ENCODE measurements at regions not wholly inside any gene's neighbourhood (a gene's known extent, or its start where the extent isn't known, plus 50 kb on each side); places are given as distances from the start of the nearest gene placed in this dataset.
A peak's percentile ranks its signal among the peaks of the same experiment; 100 is the strongest.

DNA sequence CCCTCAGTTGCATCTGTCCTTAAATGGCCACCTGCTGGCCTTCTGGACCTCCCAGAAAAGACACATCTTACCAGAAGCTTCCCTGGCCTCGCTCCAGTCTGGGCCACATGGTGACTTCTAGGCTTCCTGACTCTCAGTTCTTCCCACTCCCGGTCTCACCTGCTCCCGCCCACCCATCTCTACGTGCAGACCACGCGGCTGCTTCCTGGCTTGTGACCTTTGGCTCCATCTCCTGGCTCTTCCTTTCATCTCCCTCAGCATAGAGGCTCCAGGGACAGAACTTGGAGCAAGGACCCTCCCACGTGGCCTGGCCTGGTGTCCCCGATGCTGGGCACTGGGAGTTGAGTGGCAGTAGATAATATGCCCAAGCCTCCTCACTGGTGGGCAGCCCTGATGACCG is 124.9 kb upstream of the IRF2BP2 start (continued):
- TF ChIP-seq ZNF709 (CRISPR knock-in tag; IDR thresholded peaks at IDR 0.05), result peak; percentile 98
- peak; percentile 89; the same call in 1 of the 2 replicates for TF ChIP-seq ZNF138 (CRISPR knock-in tag; IDR thresholded peaks at IDR 0.05; ENCODE audit: low read depth)
- 0 out of 2 replicates have a peak, but pooled peaks have one; percentile 51 for TF ChIP-seq ZNF569 (CRISPR knock-in tag; IDR thresholded peaks at IDR 0.05; ENCODE audit: borderline replicate concordance)
- 0 out of 2 replicates have a peak, but pooled peaks have one; percentile 82 for TF ChIP-seq KLF9 (CRISPR knock-in tag; IDR thresholded peaks at IDR 0.05; ENCODE audit: low read depth)
- TF ChIP-seq FOXA3 (CRISPR knock-in tag; IDR thresholded peaks at IDR 0.05), result peak; percentile 50
- peak; percentile 72; the same call in 1 of the 2 replicates for TF ChIP-seq CBFB (CRISPR knock-in tag; IDR thresholded peaks at IDR 0.05)
- peak; percentile 77; the same call in 1 of the 2 replicates for TF ChIP-seq ZNF253 (CRISPR knock-in tag; IDR thresholded peaks at IDR 0.05; ENCODE audit: borderline replicate concordance)
- no peak for TF ChIP-seq ZNF326 (CRISPR knock-in tag; IDR thresholded peaks at IDR 0.05; ENCODE audit: borderline replicate concordance)
- TF ChIP-seq SSRP1 (CRISPR knock-in tag; IDR thresholded peaks at IDR 0.05), result 0 out of 2 replicates have a peak, but pooled peaks have one; percentile 51
- TF ChIP-seq, protein P1, sequence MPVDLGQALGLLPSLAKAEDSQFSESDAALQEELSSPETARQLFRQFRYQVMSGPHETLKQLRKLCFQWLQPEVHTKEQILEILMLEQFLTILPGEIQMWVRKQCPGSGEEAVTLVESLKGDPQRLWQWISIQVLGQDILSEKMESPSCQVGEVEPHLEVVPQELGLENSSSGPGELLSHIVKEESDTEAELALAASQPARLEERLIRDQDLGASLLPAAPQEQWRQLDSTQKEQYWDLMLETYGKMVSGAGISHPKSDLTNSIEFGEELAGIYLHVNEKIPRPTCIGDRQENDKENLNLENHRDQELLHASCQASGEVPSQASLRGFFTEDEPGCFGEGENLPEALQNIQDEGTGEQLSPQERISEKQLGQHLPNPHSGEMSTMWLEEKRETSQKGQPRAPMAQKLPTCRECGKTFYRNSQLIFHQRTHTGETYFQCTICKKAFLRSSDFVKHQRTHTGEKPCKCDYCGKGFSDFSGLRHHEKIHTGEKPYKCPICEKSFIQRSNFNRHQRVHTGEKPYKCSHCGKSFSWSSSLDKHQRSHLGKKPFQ (CRISPR knock-in tag; IDR thresholded peaks at IDR 0.05; ENCODE audit: insufficient replicate concordance), result peak; percentile 96
- TF ChIP-seq, protein P2, sequence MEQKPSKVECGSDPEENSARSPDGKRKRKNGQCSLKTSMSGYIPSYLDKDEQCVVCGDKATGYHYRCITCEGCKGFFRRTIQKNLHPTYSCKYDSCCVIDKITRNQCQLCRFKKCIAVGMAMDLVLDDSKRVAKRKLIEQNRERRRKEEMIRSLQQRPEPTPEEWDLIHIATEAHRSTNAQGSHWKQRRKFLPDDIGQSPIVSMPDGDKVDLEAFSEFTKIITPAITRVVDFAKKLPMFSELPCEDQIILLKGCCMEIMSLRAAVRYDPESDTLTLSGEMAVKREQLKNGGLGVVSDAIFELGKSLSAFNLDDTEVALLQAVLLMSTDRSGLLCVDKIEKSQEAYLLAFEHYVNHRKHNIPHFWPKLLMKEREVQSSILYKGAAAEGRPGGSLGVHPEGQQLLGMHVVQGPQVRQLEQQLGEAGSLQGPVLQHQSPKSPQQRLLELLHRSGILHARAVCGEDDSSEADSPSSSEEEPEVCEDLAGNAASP (CRISPR knock-in tag; IDR thresholded peaks at IDR 0.05; ENCODE audit: borderline replicate concordance), result 0 out of 2 replicates have a peak, but pooled peaks have one; percentile 52
- TF ChIP-seq ZBTB38 (CRISPR knock-in tag; IDR thresholded peaks at IDR 0.05), result peak; percentile 98
- TF ChIP-seq, protein P3, sequence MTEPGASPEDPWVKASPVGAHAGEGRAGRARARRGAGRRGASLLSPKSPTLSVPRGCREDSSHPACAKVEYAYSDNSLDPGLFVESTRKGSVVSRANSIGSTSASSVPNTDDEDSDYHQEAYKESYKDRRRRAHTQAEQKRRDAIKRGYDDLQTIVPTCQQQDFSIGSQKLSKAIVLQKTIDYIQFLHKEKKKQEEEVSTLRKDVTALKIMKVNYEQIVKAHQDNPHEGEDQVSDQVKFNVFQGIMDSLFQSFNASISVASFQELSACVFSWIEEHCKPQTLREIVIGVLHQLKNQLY (CRISPR knock-in tag; IDR thresholded peaks at IDR 0.05), result peak; percentile 78; the same call in 1 of the 2 replicates
- peak; percentile 79 for TF ChIP-seq NR2C2 (CRISPR knock-in tag; IDR thresholded peaks at IDR 0.05; ENCODE audit: borderline replicate concordance)
- no peak for TF ChIP-seq CBX2 (IDR thresholded peaks at IDR 0.05; ENCODE audit: low read depth, low read length)
- no peak for TF ChIP-seq CBX2 (CRISPR knock-in tag; IDR thresholded peaks at IDR 0.05; ENCODE audit: low read depth)
- peak; percentile 31 to 49; a peak in 1 of 4 replicates for TF ChIP-seq NR2F1 (CRISPR knock-in tag; IDR thresholded peaks at IDR 0.05)
- TF ChIP-seq NFE2L1 (CRISPR knock-in tag; IDR thresholded peaks at IDR 0.05; ENCODE audit: borderline replicate concordance), result no peak
- peak; percentile 93 for TF ChIP-seq ZC3H13 (CRISPR knock-in tag; IDR thresholded peaks at IDR 0.05)
- TF ChIP-seq, protein P4, sequence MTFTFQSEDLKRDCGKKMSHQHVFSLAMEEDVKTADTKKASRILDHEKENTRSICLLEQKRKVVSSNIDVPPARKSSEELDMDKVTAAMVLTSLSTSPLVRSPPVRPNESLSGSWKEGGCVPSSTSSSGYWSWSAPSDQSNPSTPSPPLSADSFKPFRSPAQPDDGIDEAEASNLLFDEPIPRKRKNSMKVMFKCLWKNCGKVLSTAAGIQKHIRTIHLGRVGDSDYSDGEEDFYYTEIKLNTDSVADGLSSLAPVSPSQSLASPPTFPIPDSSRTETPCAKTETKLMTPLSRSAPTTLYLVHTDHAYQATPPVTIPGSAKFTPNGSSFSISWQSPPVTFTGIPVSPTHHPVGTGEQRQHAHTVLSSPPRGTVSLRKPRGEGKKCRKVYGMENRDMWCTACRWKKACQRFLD (CRISPR knock-in tag; IDR thresholded peaks at IDR 0.05; ENCODE audit: borderline replicate concordance), result peak; percentile 91; the same call in 1 of the 2 replicates
- 0 out of 2 replicates have a peak, but pooled peaks have one; percentile 52 for TF ChIP-seq ZNF33A (CRISPR knock-in tag; IDR thresholded peaks at IDR 0.05; ENCODE audit: borderline replicate concordance)
- peak; percentile 76; the same call in 1 of the 2 replicates for TF ChIP-seq ZNF749 (CRISPR knock-in tag; IDR thresholded peaks at IDR 0.05; ENCODE audit: borderline replicate concordance)
- TF ChIP-seq ZNF33B (CRISPR knock-in tag; IDR thresholded peaks at IDR 0.05), result 0 out of 2 replicates have a peak, but pooled peaks have one; percentile 76
- TF ChIP-seq, protein P5, sequence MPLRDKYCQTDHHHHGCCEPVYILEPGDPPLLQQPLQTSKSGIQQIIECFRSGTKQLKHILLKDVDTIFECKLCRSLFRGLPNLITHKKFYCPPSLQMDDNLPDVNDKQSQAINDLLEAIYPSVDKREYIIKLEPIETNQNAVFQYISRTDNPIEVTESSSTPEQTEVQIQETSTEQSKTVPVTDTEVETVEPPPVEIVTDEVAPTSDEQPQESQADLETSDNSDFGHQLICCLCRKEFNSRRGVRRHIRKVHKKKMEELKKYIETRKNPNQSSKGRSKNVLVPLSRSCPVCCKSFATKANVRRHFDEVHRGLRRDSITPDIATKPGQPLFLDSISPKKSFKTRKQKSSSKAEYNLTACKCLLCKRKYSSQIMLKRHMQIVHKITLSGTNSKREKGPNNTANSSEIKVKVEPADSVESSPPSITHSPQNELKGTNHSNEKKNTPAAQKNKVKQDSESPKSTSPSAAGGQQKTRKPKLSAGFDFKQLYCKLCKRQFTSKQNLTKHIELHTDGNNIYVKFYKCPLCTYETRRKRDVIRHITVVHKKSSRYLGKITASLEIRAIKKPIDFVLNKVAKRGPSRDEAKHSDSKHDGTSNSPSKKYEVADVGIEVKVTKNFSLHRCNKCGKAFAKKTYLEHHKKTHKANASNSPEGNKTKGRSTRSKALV (CRISPR knock-in tag; IDR thresholded peaks at IDR 0.05), result 0 out of 2 replicates have a peak, but pooled peaks have one; percentile 61
